Left ventricle myocardium inferior (tissue), 1 donor: ENCODE measurements at regions not wholly inside any gene's neighbourhood (a gene's known extent, or its start where the extent isn't known, plus 50 kb on each side); places are given as distances from the start of the nearest gene placed in this dataset.

Experiments
- DNase-seq: peaks from one replicate; pipeline ENCODE4 v3.0.0-alpha.2; 2020
- H3K27ac ChIP-seq: fragments of 200-600 bp; replicated peaks from 2 replicates; pipeline ENCODE4 v1.8.0; 2021
- H3K27me3 ChIP-seq: fragments of 200-600 bp; 2 replicates; pipeline ENCODE4 v1.8.0; 2021; ENCODE audit warnings: low read depth
- H3K36me3 ChIP-seq: fragments of 200-600 bp; 2 replicates; pipeline ENCODE4 v1.8.0; 2021
- H3K4me1 ChIP-seq: fragments of 200-600 bp; 2 replicates; pipeline ENCODE4 v1.8.0; 2021
- H3K4me3 ChIP-seq: fragments of 200-600 bp; 2 replicates; pipeline ENCODE4 v1.8.0; 2021; ENCODE audit warnings: mild to moderate bottlenecking, moderate library complexity
- H3K9me3 ChIP-seq: fragments of 200-600 bp; replicated peaks from 2 replicates; pipeline ENCODE4 v1.8.0; 2021
- intact Hi-C: fragments of 100-400 bp; cut with micrococcal nuclease; formaldehyde crosslinking; loops from one replicate; pipeline ENCODE4 v1.11.0; 2022
- TF ChIP-seq, protein P1 (sequence below): fragments of 200-600 bp; IDR thresholded peaks from 2 replicates; pipeline ENCODE4 v1.8.0; 2021; ENCODE audit warnings: antibody characterized with exemption, mild to moderate bottlenecking, borderline replicate concordance
- donor health status: DM: no; HTN: yes; CAD: no; lungs with severe emphysema.

DNA sequence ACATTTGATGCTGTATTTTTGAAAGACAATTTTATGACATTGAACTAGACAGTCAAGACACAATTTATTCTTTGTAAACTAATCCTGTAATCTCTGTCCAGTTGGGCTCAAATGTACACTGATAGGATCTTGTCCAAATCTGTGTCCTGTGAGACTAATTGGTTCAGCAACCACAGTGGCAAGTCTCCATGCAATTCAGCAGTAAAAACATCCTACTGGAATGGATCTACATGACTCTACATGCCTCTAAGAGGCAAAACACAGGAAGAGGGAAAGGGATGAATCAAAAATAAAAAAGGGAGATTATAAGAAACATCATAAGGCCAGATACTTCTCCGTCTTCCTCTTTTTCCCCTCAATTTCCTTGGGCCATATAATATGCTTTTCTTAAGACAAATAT is 1164.2 kb downstream of the NLGN4Y start:
- H3K4me3 ChIP-seq = no peak overlapping the region
- no peak for DNase-seq
- H3K9me3 ChIP-seq = no peaks in the 10 kb centered on the region
- no peak overlapping the region for H3K27ac ChIP-seq
- TF ChIP-seq, protein P1, sequence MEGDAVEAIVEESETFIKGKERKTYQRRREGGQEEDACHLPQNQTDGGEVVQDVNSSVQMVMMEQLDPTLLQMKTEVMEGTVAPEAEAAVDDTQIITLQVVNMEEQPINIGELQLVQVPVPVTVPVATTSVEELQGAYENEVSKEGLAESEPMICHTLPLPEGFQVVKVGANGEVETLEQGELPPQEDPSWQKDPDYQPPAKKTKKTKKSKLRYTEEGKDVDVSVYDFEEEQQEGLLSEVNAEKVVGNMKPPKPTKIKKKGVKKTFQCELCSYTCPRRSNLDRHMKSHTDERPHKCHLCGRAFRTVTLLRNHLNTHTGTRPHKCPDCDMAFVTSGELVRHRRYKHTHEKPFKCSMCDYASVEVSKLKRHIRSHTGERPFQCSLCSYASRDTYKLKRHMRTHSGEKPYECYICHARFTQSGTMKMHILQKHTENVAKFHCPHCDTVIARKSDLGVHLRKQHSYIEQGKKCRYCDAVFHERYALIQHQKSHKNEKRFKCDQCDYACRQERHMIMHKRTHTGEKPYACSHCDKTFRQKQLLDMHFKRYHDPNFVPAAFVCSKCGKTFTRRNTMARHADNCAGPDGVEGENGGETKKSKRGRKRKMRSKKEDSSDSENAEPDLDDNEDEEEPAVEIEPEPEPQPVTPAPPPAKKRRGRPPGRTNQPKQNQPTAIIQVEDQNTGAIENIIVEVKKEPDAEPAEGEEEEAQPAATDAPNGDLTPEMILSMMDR = no peak
- intact Hi-C loops = no loop called here
- no peaks in the 10 kb centered on the region for H3K36me3 ChIP-seq
- no peaks in the 10 kb centered on the region for H3K27me3 ChIP-seq
- no peaks in the 10 kb centered on the region for H3K4me1 ChIP-seq

DNA sequence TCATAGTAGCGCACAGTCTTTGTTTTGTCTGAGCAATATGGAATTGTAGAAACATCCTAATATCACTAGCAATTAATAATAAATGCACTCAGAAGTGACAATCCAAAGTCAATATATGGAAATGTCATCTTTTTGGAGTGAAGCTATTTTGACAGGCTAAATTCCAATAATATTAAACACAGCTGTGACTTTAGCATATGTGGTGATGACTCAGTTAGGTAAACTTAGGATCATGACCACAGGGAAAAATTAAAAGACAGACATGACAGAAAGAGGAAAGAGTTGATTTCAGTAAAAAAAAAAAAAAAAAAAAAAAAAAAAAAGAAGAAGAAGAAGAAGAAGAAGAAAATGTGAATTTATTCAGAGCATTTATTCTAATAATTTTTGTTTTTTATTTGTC is 1165.7 kb downstream of the NLGN4Y start:
- Histone ChIP-seq H3K4me3 (no peak overlapping the region), H3K27me3 (no peaks in the 10 kb centered on the region), H3K27ac (no peak overlapping the region), H3K36me3 (no peaks in the 10 kb centered on the region), H3K4me1 (no peaks in the 10 kb centered on the region), H3K9me3 (no peaks in the 10 kb centered on the region)
- TF ChIP-seq, protein P1 = no peak
- intact Hi-C loops = no loop called here
- no peak for DNase-seq

DNA sequence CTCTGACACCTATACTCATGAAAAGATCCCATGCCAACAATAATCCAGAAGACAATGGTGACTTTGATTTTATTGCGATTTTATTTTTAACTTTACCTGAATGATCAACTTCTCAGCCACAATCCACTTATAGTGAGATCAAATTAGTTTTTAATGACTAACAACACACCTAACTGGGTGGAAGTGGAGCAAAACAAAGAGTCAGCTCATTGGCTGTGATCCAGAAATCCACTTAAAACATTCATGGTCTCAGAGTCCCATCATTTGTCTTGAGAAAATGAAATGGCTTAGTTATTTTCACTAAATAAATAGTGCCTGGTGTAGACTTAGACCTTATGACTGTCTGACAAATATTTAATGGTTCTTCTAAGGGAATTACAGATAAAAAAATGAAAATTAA is 1177.8 kb downstream of the NLGN4Y start:
- intact Hi-C loops = no loop called here
- TF ChIP-seq, protein P1 = no peak

DNA sequence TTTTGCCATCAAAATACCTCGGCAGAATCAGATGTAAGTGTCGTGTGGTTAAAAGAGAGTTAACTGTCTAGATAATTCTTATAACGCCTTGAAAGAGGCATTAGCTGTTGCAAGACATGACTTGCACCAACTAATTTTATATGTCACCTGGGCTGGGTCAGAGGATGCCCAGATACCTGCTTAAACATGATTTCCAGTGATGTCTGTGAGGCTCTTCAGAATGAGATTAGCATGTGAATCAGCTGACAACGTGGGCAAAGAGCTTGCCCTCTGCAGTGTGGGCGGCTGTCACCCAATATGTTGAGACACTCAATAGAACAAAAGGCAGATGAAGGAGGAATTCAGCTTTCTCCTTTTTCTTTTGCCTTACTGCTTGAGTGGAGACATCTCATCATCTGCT is 1180.6 kb downstream of the NLGN4Y start:
- H3K27me3 ChIP-seq = no peaks in the 10 kb centered on the region
- no peaks in the 10 kb centered on the region for H3K9me3 ChIP-seq
- intact Hi-C loops = no loop called here
- TF ChIP-seq, protein P1 = no peak
- no peaks in the 10 kb centered on the region for H3K36me3 ChIP-seq
- H3K4me3 ChIP-seq = no peak overlapping the region
- DNase-seq = no peak
- no peak overlapping the region for H3K27ac ChIP-seq
- no peaks in the 10 kb centered on the region for H3K4me1 ChIP-seq

More for the DNA sequence above, 1177.8 kb downstream of the NLGN4Y start:
- no peaks in the 10 kb centered on the region for H3K9me3 ChIP-seq
- DNase-seq = no peak
- H3K4me3 ChIP-seq = no peak overlapping the region
- H3K4me1 ChIP-seq = no peaks in the 10 kb centered on the region
- H3K27ac ChIP-seq = no peak overlapping the region
- H3K27me3 ChIP-seq = no peaks in the 10 kb centered on the region
- no peaks in the 10 kb centered on the region for H3K36me3 ChIP-seq

DNA sequence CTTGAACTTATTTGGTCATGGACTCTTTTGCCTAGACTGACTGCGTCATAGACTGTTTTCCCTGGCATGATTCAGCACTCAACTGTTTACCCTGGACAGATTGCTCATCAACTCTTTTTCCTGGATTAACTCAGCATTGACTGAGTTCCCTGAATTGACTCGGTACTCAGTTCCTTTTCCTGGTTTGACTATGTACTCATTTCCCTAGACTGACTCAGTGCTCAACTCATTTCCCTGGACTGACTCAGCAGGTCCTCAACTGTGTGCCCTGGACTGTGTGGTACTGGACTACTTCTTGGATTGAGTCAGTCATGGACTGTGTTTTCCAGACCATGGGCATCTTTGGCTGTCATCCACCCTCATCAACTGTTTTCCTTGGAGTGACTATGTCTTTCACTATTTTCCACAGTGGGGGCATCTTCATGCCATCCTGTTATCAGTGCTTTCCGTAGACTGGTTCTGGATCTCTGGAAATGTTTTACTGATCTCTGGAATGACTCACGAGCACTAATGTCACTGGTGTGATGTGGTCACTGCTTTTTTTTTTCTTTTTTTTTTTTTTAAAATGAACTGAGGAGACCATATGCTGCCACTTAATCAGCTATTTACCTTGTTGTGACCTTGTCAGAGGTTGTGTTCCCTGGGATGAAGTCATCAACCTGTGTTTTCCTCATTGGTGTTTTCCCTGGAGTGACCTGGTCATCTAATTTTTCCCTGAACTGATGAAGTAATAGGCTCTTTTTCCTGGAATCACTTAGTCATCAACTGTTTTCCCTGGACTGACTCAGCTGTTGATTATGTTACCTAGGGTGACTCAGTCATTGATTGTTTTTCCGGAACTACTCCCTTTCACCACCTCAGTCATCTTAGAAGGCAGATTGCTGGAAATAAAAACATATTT is 1225.5 kb downstream of the NLGN4Y start:
- intact Hi-C loops = no loop called here
- no peak overlapping the region for H3K4me3 ChIP-seq
- no peaks in the 10 kb centered on the region for H3K27me3 ChIP-seq
- TF ChIP-seq, protein P1 = no peak
- H3K27ac ChIP-seq = no peak overlapping the region
- DNase-seq = no peak
- H3K36me3 ChIP-seq = no peaks in the 10 kb centered on the region
- no peaks in the 10 kb centered on the region for H3K4me1 ChIP-seq
- no peaks in the 10 kb centered on the region for H3K9me3 ChIP-seq
